Tibial nerve (tissue), 4 donors: ENCODE measurements at regions not wholly inside any gene's neighbourhood (a gene's known extent, or its start where the extent isn't known, plus 50 kb on each side); places are given as distances from the start of the nearest gene placed in this dataset.

Source experiments
- DNase-seq, 2 donors: peaks; one replicate each; pipeline ENCODE4 v3.0.0-alpha.2; 2019; ENCODE audit warnings: low spot score in 2 of 2
- H3K27ac ChIP-seq, 4 donors: fragments of 200-600 bp; sonication (generic) in 3 of 4; one replicate each; pipeline ENCODE4 v1.5.1; 2017 to 2019; ENCODE audit warnings: mild to moderate bottlenecking in 1 of 4
- H3K27me3 ChIP-seq, 2 donors: fragments of 200-600 bp; sonication (generic) in 1 of 2; one replicate each; pipeline versions ENCODE4 v1.5.1 to v1.6.0; 2017 to 2019
- H3K36me3 ChIP-seq, 3 donors: fragments of 200-600 bp; sonication (generic); one replicate each; pipeline ENCODE4 v1.5.1; 2018 to 2019
- H3K4me1 ChIP-seq, 4 donors: fragments of 200-600 bp; sonication (generic) in 3 of 4; one replicate each; pipeline ENCODE4 v1.5.1; 2017 to 2019
- H3K4me3 ChIP-seq, 4 donors: fragments of 200-600 bp; sonication (generic) in 3 of 4; one replicate each; pipeline ENCODE4 v1.5.1; 2017 to 2019; ENCODE audit warnings: mild to moderate bottlenecking in 1 of 4, moderate library complexity in 1 of 4
- H3K9me3 ChIP-seq, 4 donors: fragments of 200-600 bp; sonication (generic) in 3 of 4; one replicate each; pipeline ENCODE4 v1.5.1; 2017 to 2019
- CTCF ChIP-seq, 5 experiments: fragments of 200-600 bp in 3 of 5; fragments of 450-650 bp in 2 of 5; sonication (generic) in 3 of 5; IDR thresholded peaks; one replicate each; pipeline ENCODE4 v1.5.1; 2016 to 2019; ENCODE audit warnings: antibody characterized with exemption in 5 of 5, mild to moderate bottlenecking in 3 of 5, moderate library complexity in 2 of 5
- EP300 ChIP-seq, 2 donors: sonication (generic); formaldehyde crosslinking; IDR thresholded peaks; one replicate each; pipeline ENCODE4 v1.6.1; 2017; ENCODE audit warnings: antibody characterized with exemption in 2 of 2, mild to moderate bottlenecking in 1 of 2
- POLR2A ChIP-seq, 2 donors: fragments of 450-650 bp; IDR thresholded peaks; one replicate each; pipeline ENCODE4 v1.6.1; 2017; ENCODE audit warnings: antibody characterized with exemption in 2 of 2, mild to moderate bottlenecking in 2 of 2, moderate library complexity in 2 of 2
- WGBS, 2 donors: methylation state at CpG; one replicate each; pipeline ENCODE4 v1.1.5; 2018; 5-methylcytosine and 5-hydroxymethylcytosine counted together

- H3K36me3 ChIP-seq: no peaks in the 10 kb centered on the region
- WGBS, 2 donors: 66 to 68% methylated on average over 3 of the region's 3 CpGs
- no peaks in the 10 kb centered on the region for H3K27me3 ChIP-seq
- no peak overlapping the region for H3K4me3 ChIP-seq
- TF ChIP-seq EP300 (IDR thresholded peaks at IDR 0.05) (no peak), POLR2A (IDR thresholded peaks at IDR 0.05) (no peak), CTCF (IDR thresholded peaks at IDR 0.05) (no peak)
- H3K9me3 ChIP-seq: no peaks in the 10 kb centered on the region
- H3K4me1 ChIP-seq: no peaks in the 10 kb centered on the region
- DNase-seq: no peak
- no peak overlapping the region for H3K27ac ChIP-seq
These were observed 653.5 kb upstream of the MGMT start for GRCh38 chr10:128813574-128813973.

- no peak for DNase-seq
- no peak for TF ChIP-seq POLR2A (IDR thresholded peaks at IDR 0.05)
- TF ChIP-seq CTCF (IDR thresholded peaks at IDR 0.05): no peak
- TF ChIP-seq EP300 (IDR thresholded peaks at IDR 0.05): no peak
- Histone ChIP-seq H3K27me3 (no peaks in the 10 kb centered on the region), H3K36me3 (no peaks in the 10 kb centered on the region), H3K9me3 (no peaks in the 10 kb centered on the region), H3K4me3 (no peak overlapping the region), H3K27ac (no peak overlapping the region), H3K4me1 (no peaks in the 10 kb centered on the region)
- 90 to 92% methylated on average over 12 of the region's 12 CpGs for WGBS, 2 donors
These were observed 653.0 kb upstream of the MGMT start for GRCh38 chr10:128814024-128814423.

GRCh38 chr10:128814782-128815181 is 652.3 kb upstream of the MGMT start:
- Histone ChIP-seq H3K27ac (no peak overlapping the region), H3K36me3 (no peaks in the 10 kb centered on the region), H3K27me3 (no peaks in the 10 kb centered on the region), H3K4me3 (no peak overlapping the region), H3K9me3 (no peaks in the 10 kb centered on the region), H3K4me1 (no peaks in the 10 kb centered on the region)
- 78 to 80% methylated on average over 4 of the region's 4 CpGs for WGBS, 2 donors
- no peak for DNase-seq
- TF ChIP-seq POLR2A (IDR thresholded peaks at IDR 0.05) (no peak), EP300 (IDR thresholded peaks at IDR 0.05) (no peak), CTCF (IDR thresholded peaks at IDR 0.05) (no peak)

GRCh38 chr10:128816726-128817125 is 650.3 kb upstream of the MGMT start:
- no peak for DNase-seq
- Histone ChIP-seq H3K27me3 (no peaks in the 10 kb centered on the region), H3K27ac (no peak overlapping the region), H3K4me3 (no peak overlapping the region), H3K36me3 (no peaks in the 10 kb centered on the region), H3K4me1 (no peaks in the 10 kb centered on the region), H3K9me3 (no peaks in the 10 kb centered on the region)
- 77 to 89% methylated on average over 2 of the region's 2 CpGs for WGBS, 2 donors
- TF ChIP-seq POLR2A (IDR thresholded peaks at IDR 0.05) (no peak), EP300 (IDR thresholded peaks at IDR 0.05) (no peak), CTCF (IDR thresholded peaks at IDR 0.05) (no peak)

GRCh38 chr10:128817636-128818035 is 649.4 kb upstream of the MGMT start:
- 79 to 93% methylated on average over 2 of the region's 2 CpGs for WGBS, 2 donors
- Histone ChIP-seq H3K36me3 (no peaks in the 10 kb centered on the region), H3K27ac (no peak overlapping the region), H3K4me3 (no peak overlapping the region), H3K27me3 (no peaks in the 10 kb centered on the region), H3K4me1 (no peaks in the 10 kb centered on the region), H3K9me3 (no peaks in the 10 kb centered on the region)
- no peak for TF ChIP-seq EP300 (IDR thresholded peaks at IDR 0.05)
- TF ChIP-seq CTCF (IDR thresholded peaks at IDR 0.05): no peak
- no peak for TF ChIP-seq POLR2A (IDR thresholded peaks at IDR 0.05)
- no peak for DNase-seq
